ENCODE measurements at regions not wholly inside any gene's neighbourhood (a gene's known extent, or its start where the extent isn't known, plus 50 kb on each side); places are given as distances from the start of the nearest gene placed in this dataset.
A peak's percentile ranks its signal among the peaks of the same experiment; 100 is the strongest.

GRCh38 chr1:199545780-199546179 lies 481.7 kb upstream of the NR5A2 start:
- Histone ChIP-seq H3K4me3 (ENCODE audit: low read length) (no peak overlapping the region), H3K36me3 (ENCODE audit: control insufficient read depth, insufficient read depth, low read length) (no peaks in the 10 kb centered on the region), H3K27me3 (ENCODE audit: control insufficient read depth, insufficient read depth, low read length, poor library complexity, severe bottlenecking) (no peaks in the 10 kb centered on the region), H3K27ac (ENCODE audit: low read depth, low read length) (no peak overlapping the region), H3K9me3 (ENCODE audit: control insufficient read depth, low read length) (no peaks in the 10 kb centered on the region), H3K9ac (ENCODE audit: extremely low read depth, low read length, poor library complexity, severe bottlenecking) (no peak overlapping the region), H3K4me1 (ENCODE audit: control insufficient read depth, insufficient read depth, low read length) (no peaks in the 10 kb centered on the region)
- H3K4me3 Mint-ChIP-seq: no peak overlapping the region
- no peak overlapping the region for H3K27ac Mint-ChIP-seq
- TF ChIP-seq CTCF (conservative IDR thresholded peaks at IDR 0.05): peak; percentile 73
- H3K27me3 Mint-ChIP-seq (ENCODE audit: insufficient read depth): no peaks in the 10 kb centered on the region
- DNase-seq: peak; percentile 71
- no peaks in the 10 kb centered on the region for H3K4me1 Mint-ChIP-seq
- H3K36me3 Mint-ChIP-seq (ENCODE audit: low read depth): no peaks in the 10 kb centered on the region
- H3K9me3 Mint-ChIP-seq: no peaks in the 10 kb centered on the region
- WGBS, 2 experiments (ENCODE audit: insufficient coverage in 1 of 2, insufficient read length in 1 of 2): 63 to 71% methylated on average over 1 of the region's 1 CpG

- 92% methylated on average over 2 of the region's 2 CpGs; no CpG with 5 or more reads in 1 of the 2 experiments for WGBS, 2 experiments (ENCODE audit: insufficient coverage in 1 of 2, insufficient read length in 1 of 2)
- no peak overlapping the region for H3K27ac ChIP-seq (ENCODE audit: low read depth, low read length)
- H3K4me1 Mint-ChIP-seq: no peaks in the 10 kb centered on the region
- H3K4me3 ChIP-seq (ENCODE audit: low read length): no peak overlapping the region
- no peak overlapping the region for H3K27ac Mint-ChIP-seq
- no peak overlapping the region for H3K4me3 Mint-ChIP-seq
- no peak overlapping the region for H3K9ac ChIP-seq (ENCODE audit: extremely low read depth, low read length, poor library complexity, severe bottlenecking)
- no peaks in the 10 kb centered on the region for H3K9me3 ChIP-seq (ENCODE audit: control insufficient read depth, low read length)
- no peaks in the 10 kb centered on the region for H3K36me3 Mint-ChIP-seq (ENCODE audit: low read depth)
- no peak for DNase-seq
- no peaks in the 10 kb centered on the region for H3K4me1 ChIP-seq (ENCODE audit: control insufficient read depth, insufficient read depth, low read length)
- H3K27me3 Mint-ChIP-seq (ENCODE audit: insufficient read depth): no peaks in the 10 kb centered on the region
- no peaks in the 10 kb centered on the region for H3K36me3 ChIP-seq (ENCODE audit: control insufficient read depth, insufficient read depth, low read length)
- H3K9me3 Mint-ChIP-seq: no peaks in the 10 kb centered on the region
- TF ChIP-seq CTCF (conservative IDR thresholded peaks at IDR 0.05): no peak
- H3K27me3 ChIP-seq (ENCODE audit: control insufficient read depth, insufficient read depth, low read length, poor library complexity, severe bottlenecking): no peaks in the 10 kb centered on the region
Measured at GRCh38 chr1:199546323-199546722, 481.2 kb upstream of the NR5A2 start.

GRCh38 chr1:199549421-199549820 lies 478.1 kb upstream of the NR5A2 start:
- Mint-ChIP-seq H3K9me3 (no peaks in the 10 kb centered on the region), H3K27ac (no peak overlapping the region), H3K36me3 (ENCODE audit: low read depth) (no peaks in the 10 kb centered on the region), H3K4me1 (no peaks in the 10 kb centered on the region), H3K4me3 (no peak overlapping the region), H3K27me3 (ENCODE audit: insufficient read depth) (no peaks in the 10 kb centered on the region)
- H3K9me3 ChIP-seq (ENCODE audit: control insufficient read depth, low read length): no peaks in the 10 kb centered on the region
- DNase-seq: no peak
- no peak overlapping the region for H3K27ac ChIP-seq (ENCODE audit: low read depth, low read length)
- WGBS, 2 experiments (ENCODE audit: insufficient coverage in 1 of 2, insufficient read length in 1 of 2): 100% methylated on average over 1 of the region's 2 CpGs
- H3K4me3 ChIP-seq (ENCODE audit: low read length): no peak overlapping the region
- TF ChIP-seq CTCF (conservative IDR thresholded peaks at IDR 0.05): no peak
- H3K4me1 ChIP-seq (ENCODE audit: control insufficient read depth, insufficient read depth, low read length): no peaks in the 10 kb centered on the region
- no peaks in the 10 kb centered on the region for H3K36me3 ChIP-seq (ENCODE audit: control insufficient read depth, insufficient read depth, low read length)
- no peak overlapping the region for H3K9ac ChIP-seq (ENCODE audit: extremely low read depth, low read length, poor library complexity, severe bottlenecking)
- no peaks in the 10 kb centered on the region for H3K27me3 ChIP-seq (ENCODE audit: control insufficient read depth, insufficient read depth, low read length, poor library complexity, severe bottlenecking)

Data from endodermal cell (in vitro differentiated cells).